HG02623 (cell line): ENCODE measurements at regions not wholly inside any gene's neighbourhood (a gene's known extent, or its start where the extent isn't known, plus 50 kb on each side); places are given as distances from the start of the nearest gene placed in this dataset.
"Not testable (repeated sequence)": the region's sequence is repeated elsewhere in the genome, so short reads cannot be mapped to it uniquely, and the experiment has no call there.

Experiments
- ATAC-seq: cut with Tn5 transposase; IDR thresholded peaks from one replicate; pipeline ENCODE4 v1.9.1; 2021; ENCODE audit warnings: moderate library complexity; ENCODE audit not compliant: unreplicated experiment

DNA sequence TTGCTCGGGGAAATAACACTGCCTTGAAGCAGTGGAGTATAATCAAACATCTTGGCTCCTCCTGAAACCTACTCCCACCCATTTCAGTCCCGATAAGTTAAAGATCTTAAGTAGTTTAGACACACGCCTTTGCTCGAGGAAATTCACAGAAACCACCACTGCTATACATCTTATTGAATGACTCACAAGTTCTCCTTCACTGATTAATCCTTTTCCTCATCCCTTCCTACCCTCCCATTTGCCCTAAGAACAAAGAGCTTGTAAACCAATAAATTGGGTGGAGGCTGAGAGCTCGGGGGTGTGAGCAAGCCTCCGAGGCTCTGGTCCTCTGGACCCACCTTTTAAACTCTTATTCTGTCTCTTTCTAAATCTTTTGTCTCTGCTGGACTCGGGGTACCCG, 86.5 kb downstream of the XCL2 start:
- not testable (repeated sequence) for ATAC-seq

GRCh38 chr1:168455764-168456163, 88.0 kb downstream of the XCL2 start:
- ATAC-seq = no peak

DNA sequence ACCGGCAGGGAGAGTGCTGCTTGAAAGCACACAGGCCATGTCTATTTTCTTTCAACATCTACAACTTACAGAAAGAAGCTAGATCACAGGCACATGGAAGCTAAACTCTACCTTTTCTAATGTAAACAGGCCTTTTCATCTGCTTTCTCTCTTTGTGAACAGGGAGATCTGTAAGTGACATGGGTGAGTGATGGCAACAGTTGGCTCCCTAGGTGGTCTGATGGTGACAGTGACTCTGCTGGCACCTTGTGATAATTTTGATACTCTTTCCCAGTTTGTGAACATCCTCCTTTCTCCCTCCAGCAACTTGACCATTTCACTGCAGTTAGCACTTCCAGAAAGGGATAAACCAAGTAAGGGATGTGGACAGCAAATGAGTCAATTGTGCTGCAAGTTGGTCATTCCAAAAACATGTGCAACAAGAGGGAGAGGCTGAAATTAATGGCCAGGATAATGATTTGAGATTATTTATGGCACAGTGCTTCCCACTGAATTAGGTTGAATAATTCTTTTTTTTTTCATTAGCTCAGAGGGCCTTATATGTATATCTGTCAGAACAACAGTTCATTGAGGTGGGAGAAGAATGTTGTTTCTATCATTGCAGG, 89.5 kb downstream of the XCL2 start:
- no peak for ATAC-seq

DNA sequence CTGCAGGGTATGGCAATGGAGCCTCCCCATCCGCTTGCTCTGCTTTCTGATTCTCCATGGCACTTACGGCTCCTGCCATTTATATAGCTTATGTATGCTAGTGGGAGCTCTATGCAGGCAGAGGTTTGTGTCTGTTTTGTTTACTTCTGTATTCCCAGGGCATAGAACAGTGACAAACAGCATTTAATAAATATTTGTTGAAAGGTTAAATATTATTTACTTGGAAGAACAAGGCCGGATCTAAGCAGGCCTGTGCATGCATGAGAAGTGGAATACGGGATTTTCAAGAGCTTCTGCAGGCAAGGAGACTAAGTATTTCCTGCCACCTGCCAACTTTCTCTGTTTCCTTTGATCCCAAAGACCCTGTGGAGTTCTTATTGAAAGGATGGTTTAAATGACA, 90.7 kb downstream of the XCL2 start:
- ATAC-seq = no peak

GRCh38 chr1:168452329-168452728, 91.5 kb downstream of the XCL2 start:
- no peak for ATAC-seq

GRCh38 chr1:168447871-168448270, 95.9 kb downstream of the XCL2 start:
- ATAC-seq = no peak

- ATAC-seq = no peak
Observed at GRCh38 chr1:168446081-168446480, 97.7 kb downstream of the XCL2 start.

GRCh38 chr1:168443899-168444298, 99.9 kb downstream of the XCL2 start:
- ATAC-seq = no peak

DNA sequence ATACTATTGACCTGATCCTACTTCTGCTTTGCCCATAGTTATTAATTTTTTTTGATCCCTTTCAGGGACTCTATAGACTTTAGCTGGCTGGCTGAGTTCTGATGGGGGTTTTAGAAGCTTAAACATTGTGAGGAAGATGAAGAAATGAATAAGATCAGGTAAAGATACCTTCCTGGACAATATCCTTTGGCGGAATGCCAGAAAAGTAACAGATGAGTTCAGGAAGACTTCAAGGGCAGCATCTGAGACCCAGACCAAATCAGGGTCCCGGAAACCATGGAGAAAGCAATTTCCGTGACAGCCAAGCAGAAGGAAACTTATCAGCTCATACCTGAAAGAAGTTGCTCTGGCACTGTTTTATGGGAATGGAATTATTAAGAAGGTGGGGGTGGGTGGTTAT, 100.4 kb downstream of the XCL2 start:
- ATAC-seq = no peak

DNA sequence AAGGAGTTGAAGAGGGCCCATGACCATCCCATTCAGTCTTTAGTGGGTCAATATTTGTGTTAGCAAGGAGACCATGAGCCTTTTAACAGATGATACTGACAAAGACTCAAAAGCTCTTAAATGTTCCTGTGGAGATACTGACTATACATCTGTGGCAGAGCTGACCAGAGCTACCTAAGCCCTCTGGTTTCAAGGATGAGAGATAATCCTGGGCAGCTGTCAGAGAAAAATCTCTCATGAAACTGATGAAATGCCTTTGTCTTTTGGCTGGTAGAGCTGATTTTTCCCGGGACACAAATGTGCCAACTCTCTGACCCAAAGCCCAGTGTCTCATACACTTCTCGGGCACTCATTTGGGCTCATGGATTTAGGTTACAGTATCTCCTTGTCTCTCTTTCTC, 100.9 kb downstream of the XCL2 start:
- no peak for ATAC-seq

DNA sequence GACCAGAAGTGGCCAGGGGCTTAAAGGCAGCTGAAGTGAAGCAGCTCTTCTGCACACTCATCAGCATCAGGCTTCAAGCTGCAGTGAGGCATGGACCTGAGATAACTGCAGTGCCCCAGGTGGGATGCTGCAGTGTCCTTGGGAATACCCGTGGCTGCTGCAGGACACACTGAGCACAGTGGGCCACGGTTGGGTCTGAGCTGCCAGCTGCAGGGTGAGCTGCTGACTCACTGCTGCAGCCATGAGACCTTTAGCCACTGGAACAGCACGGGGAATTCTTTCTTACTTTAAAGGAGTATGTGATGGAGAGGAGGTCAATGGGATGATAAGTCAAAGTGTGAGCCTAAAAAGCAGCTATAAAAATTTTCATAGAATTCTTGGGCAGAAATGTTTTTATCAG, 102.1 kb downstream of the XCL2 start:
- no peak for ATAC-seq

GRCh38 chr1:168439456-168440375, 104.1 kb downstream of the XCL2 start:
- ATAC-seq = no peak

DNA sequence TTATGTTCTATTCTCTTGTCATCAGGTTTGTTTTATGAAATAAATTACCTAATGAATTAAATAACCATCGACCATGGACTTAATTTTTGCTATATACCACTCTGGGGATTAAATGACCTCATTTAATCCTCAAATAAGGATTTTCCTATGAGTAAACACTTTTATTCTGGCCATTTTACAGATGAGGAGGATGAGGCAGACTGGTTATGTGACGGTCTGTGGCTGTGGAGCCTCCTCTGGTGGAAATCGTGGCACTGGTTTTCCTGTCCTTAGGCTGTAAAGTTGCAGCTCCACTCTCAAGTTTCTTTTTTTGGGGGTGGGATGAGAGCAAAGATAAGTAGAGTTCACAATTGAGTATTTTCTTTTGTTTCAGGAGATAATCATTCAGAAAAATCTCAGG, 105.2 kb downstream of the XCL2 start:
- no peak for ATAC-seq

DNA sequence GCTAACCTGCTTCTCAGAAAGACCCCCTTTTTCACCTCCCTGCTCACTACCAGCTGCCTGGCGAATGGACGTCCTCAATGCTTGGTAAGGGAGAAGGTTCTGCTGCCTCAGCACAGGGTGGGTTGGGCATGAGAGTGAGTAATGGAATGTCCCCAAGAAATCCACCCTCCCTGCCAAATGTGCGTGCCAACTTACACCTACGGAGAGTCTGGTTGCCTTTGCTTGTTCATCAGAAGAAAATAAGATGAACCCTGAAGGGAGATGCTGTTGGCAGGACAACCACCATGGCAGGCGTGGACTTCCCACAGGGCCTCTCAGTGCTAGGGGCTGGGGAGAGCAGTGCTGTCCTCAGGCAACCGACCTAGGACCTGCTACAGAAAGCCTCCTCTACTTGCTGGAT, 106.0 kb downstream of the XCL2 start:
- no peak for ATAC-seq

GRCh38 chr1:168435439-168435838, 108.4 kb downstream of the XCL2 start:
- no peak for ATAC-seq

- no peak for ATAC-seq
Observed at GRCh38 chr1:168433238-168433637, 110.6 kb downstream of the XCL2 start.

DNA sequence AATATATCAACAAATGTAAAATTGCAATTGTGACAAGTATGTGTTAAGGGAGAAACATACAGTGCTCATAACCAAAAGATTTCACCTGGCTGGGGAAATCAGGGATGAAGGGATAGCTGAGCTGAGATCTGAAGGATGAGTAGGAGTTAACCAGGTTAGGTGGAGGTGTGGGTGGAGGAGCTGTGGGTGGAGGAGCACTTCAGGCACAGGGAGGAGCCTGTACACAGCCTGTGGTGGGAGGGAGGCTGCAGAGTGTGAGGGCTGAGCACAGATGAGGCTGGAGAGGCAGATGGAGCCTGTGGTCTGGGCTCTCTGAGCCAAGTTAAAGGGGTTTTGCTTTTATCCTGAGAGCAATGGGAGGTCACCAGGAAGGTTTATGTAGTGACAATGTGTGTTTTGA, 111.9 kb downstream of the XCL2 start:
- ATAC-seq = no peak

GRCh38 chr1:168430321-168430720, 113.5 kb downstream of the XCL2 start:
- ATAC-seq = no peak

GRCh38 chr1:168428063-168428731, 115.6 kb downstream of the XCL2 start:
- no peak for ATAC-seq

DNA sequence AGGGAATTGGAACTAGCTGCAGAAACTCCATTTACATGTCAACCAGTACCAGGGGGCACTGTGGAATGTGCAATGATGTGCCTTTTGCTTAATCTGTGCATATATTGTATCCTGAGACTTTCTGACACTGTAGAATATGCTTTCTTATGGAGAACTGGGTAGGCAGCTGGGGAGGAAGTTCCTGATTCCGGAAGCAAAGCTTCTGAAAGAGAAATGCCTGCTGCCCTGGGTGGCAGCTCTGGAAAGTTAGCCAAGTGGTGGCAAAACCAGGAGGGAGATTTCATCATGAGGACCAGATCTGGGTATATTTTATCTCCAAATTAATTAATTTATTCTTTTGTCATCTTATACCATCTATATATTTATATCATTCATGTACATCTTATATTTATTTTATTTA, 116.7 kb downstream of the XCL2 start:
- ATAC-seq = no peak

DNA sequence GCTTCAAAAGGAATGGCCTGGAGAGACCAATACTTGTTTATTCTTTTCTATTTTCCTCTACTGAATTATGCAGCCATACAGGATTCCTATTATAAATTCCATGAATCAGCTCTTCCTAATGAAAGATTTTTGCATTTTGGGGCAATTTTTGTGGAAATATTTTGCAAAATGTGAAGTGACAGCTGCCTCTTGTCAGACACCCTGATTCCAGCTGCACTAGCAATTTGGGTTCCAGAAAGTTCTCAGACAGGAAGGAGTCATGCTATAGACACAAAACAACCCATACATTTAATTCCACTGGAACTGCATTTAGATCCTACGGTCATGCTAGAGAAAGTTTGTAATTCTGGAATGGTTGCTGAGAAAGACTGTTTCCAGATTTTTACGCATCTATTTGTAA, 119.5 kb downstream of the XCL2 start:
- no peak for ATAC-seq
